Transverse colon (tissue), 4 donors: ENCODE measurements at regions not wholly inside any gene's neighbourhood (a gene's known extent, or its start where the extent isn't known, plus 50 kb on each side); places are given as distances from the start of the nearest gene placed in this dataset.

Experiments used
- POLR2A ChIP-seq: fragments of 450-650 bp; IDR thresholded peaks from one replicate; pipeline ENCODE4 v1.6.1; 2016; ENCODE audit warnings: antibody characterized with exemption, mild to moderate bottlenecking, moderate library complexity
- POLR2AphosphoS5 ChIP-seq, 3 donors: sonication (generic); formaldehyde crosslinking; IDR thresholded peaks; one replicate each; pipeline ENCODE4 v1.6.1; 2016; ENCODE audit warnings: antibody characterized with exemption in 3 of 3
- TF ChIP-seq, protein P1 (sequence below), 5 experiments: fragments of 200-600 bp in 3 of 5; fragments of 450-650 bp in 2 of 5; sonication (generic) in 3 of 5; IDR thresholded peaks; 1 replicate in 2 of 5; 2 replicates in 3 of 5; pipeline ENCODE4 v1.5.1; 2016 to 2017; ENCODE audit warnings: antibody characterized with exemption in 5 of 5, inconsistent platforms in 3 of 5, mild to moderate bottlenecking in 2 of 5, moderate library complexity in 1 of 5

DNA sequence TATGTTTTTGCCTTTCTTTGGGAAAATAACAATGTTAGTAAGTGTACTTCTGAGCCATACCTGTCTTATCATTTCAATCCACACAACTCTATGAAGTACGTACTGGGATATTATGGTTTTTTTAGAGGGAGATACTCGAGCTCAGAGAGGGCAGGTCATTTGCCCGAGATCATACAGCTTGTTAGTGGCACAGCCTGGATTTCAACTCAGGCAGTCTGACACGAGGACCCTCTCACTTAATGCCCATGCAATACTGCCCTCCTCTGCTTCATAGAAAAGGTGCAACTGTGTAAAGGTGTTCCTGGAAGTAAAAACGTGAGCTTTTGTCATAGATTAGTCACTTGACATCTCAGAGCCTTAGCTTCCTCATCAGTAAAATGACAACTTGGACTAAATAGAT lies 128.0 kb downstream of the NDUFA12 start:
- TF ChIP-seq POLR2A = no peak
- TF ChIP-seq, protein P1, sequence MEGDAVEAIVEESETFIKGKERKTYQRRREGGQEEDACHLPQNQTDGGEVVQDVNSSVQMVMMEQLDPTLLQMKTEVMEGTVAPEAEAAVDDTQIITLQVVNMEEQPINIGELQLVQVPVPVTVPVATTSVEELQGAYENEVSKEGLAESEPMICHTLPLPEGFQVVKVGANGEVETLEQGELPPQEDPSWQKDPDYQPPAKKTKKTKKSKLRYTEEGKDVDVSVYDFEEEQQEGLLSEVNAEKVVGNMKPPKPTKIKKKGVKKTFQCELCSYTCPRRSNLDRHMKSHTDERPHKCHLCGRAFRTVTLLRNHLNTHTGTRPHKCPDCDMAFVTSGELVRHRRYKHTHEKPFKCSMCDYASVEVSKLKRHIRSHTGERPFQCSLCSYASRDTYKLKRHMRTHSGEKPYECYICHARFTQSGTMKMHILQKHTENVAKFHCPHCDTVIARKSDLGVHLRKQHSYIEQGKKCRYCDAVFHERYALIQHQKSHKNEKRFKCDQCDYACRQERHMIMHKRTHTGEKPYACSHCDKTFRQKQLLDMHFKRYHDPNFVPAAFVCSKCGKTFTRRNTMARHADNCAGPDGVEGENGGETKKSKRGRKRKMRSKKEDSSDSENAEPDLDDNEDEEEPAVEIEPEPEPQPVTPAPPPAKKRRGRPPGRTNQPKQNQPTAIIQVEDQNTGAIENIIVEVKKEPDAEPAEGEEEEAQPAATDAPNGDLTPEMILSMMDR (IDR thresholded peaks at IDR 0.05) = peak in 2 of 5 experiments; percentile 16 to 28
- TF ChIP-seq POLR2AphosphoS5 (IDR thresholded peaks at IDR 0.05) = no peak
